ENCODE measurements at regions not wholly inside any gene's neighbourhood (a gene's known extent, or its start where the extent isn't known, plus 50 kb on each side); places are given as distances from the start of the nearest gene placed in this dataset.

DNA sequence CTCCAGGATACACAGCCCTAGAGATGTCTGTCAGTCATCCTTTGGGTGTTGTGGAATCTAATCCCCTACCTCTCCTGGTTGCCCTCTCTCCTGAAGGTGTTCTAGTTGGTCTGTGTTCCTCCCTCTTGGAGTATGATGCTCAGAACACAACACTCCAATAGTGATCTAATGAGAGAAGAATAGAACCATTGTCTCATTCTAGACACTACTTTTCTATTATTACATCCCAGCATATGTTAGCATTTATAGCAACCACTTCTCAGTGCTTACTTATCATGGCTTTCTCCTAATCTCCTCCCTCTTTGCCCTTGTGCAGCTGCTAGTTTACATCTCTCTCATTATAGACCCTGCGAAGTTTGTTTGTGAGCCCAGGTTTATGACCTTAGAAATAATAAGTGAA is 109.0 kb downstream of the UNC5CL start:
- TF ChIP-seq POLR2AphosphoS5 (IDR thresholded peaks at IDR 0.05; ENCODE audit: low read depth, low read length) (no peak), POLR2A (IDR thresholded peaks at IDR 0.05; ENCODE audit: low read depth, low read length) (no peak)
